Endodermal cell (in vitro differentiated cells): ENCODE measurements at regions not wholly inside any gene's neighbourhood (a gene's known extent, or its start where the extent isn't known, plus 50 kb on each side); places are given as distances from the start of the nearest gene placed in this dataset.

Source experiments
- DNase-seq: peaks from one replicate; pipeline ENCODE4 v3.0.0-alpha.2; 2017
- H3K27ac ChIP-seq: 2 replicates; pipeline ENCODE4 v1.5.1; 2013; ENCODE audit warnings: mild to moderate bottlenecking, low read depth, low read length, moderate library complexity
- H3K27me3 ChIP-seq: 2 replicates; pipeline ENCODE4 v1.6.1; 2013; ENCODE audit warnings: mild to moderate bottlenecking, low read length, moderate library complexity; ENCODE audit not compliant: insufficient read depth, control insufficient read depth, poor library complexity, severe bottlenecking
- H3K36me3 ChIP-seq: 2 replicates; pipeline ENCODE4 v1.7.0; 2013; ENCODE audit warnings: mild to moderate bottlenecking, low read length, moderate library complexity; ENCODE audit not compliant: control insufficient read depth, insufficient read depth
- H3K4me1 ChIP-seq: one replicate; pipeline ENCODE4 v1.7.0; 2013; ENCODE audit warnings: low read length; ENCODE audit not compliant: control insufficient read depth, insufficient read depth
- H3K4me3 ChIP-seq: 2 replicates; pipeline ENCODE4 v1.5.1; 2013; ENCODE audit warnings: mild to moderate bottlenecking, low read length, moderate library complexity
- H3K9ac ChIP-seq: 2 replicates; pipeline ENCODE4 v1.6.1; 2013; ENCODE audit warnings: mild to moderate bottlenecking, low read length, moderate library complexity; ENCODE audit not compliant: poor library complexity, severe bottlenecking; ENCODE audit errors: extremely low read depth
- H3K9me3 ChIP-seq: 2 replicates; pipeline ENCODE4 v1.6.1; 2013; ENCODE audit warnings: mild to moderate bottlenecking, low read length, moderate library complexity; ENCODE audit not compliant: control insufficient read depth
- H3K27ac Mint-ChIP-seq: 2 replicates; pipeline ENCODE4 v1.8.0; 2020; ENCODE audit warnings: mixed read lengths
- H3K27me3 Mint-ChIP-seq: 2 replicates; pipeline ENCODE4 v1.8.0; 2021; ENCODE audit warnings: mild to moderate bottlenecking, mixed read lengths; ENCODE audit not compliant: insufficient read depth
- H3K36me3 Mint-ChIP-seq: 2 replicates; pipeline ENCODE4 v1.8.0; 2020; ENCODE audit warnings: low read depth, mixed read lengths
- H3K4me1 Mint-ChIP-seq: 2 replicates; pipeline ENCODE4 v1.8.0; 2020; ENCODE audit warnings: mixed read lengths
- H3K4me3 Mint-ChIP-seq: 2 replicates; pipeline ENCODE4 v1.8.0; 2020; ENCODE audit warnings: mild to moderate bottlenecking, moderate library complexity, mixed read lengths
- H3K9me3 Mint-ChIP-seq: 2 replicates; pipeline ENCODE4 v1.8.0; 2020; ENCODE audit warnings: mild to moderate bottlenecking, mixed read lengths
- WGBS, 2 experiments: methylation state at CpG; one replicate each; pipeline versions ENCODE4 v1.1.5 to v1.1.7; 2013; ENCODE audit warnings: missing lambda C conversion rate in 2 of 2, mixed read lengths in 1 of 2; ENCODE audit not compliant: insufficient coverage in 1 of 2, insufficient read length in 1 of 2; 5-methylcytosine and 5-hydroxymethylcytosine counted together
- TF ChIP-seq, protein P1 (sequence below): fragments of 200-600 bp; sonication (generic); conservative IDR thresholded peaks from 2 replicates; pipeline ENCODE4 v1.5.0; 2021; ENCODE audit warnings: antibody characterized with exemption, mild to moderate bottlenecking

DNA sequence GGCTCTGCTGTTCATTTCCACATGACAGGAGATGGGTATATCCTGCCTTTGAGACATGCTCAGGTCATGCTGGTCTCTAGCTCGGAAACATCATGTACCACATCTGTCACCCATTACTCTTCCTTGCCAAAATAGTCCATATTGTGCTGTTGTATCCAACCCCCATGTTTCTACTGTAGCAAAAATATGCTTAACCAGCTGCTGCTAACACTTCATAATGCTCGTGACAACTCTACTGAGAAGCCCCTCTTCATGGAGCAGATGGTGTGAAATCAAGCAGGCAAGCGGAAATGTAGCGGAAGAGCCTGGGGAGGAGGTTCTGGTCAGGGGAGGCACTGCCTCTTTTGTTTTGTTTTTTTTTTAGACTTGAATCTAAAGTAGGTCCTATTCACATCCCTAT, 82.9 kb downstream of the NPY start:
- H3K36me3 Mint-ChIP-seq: no peaks in the 10 kb centered on the region
- H3K4me3 Mint-ChIP-seq: no peak overlapping the region
- WGBS, 2 experiments: 93 to 95% methylated on average over 2 to 4 of the region's 4 CpGs
- Histone ChIP-seq H3K9ac (no peak overlapping the region), H3K36me3 (no peaks in the 10 kb centered on the region), H3K4me3 (no peak overlapping the region), H3K4me1 (peaks cover 2% of the 10 kb centered on the region), H3K27ac (peak overlapping the region; percentile 25), H3K9me3 (no peaks in the 10 kb centered on the region), H3K27me3 (no peaks in the 10 kb centered on the region)
- H3K27ac Mint-ChIP-seq: no peak overlapping the region
- peaks cover 6% of the 10 kb centered on the region for H3K4me1 Mint-ChIP-seq
- TF ChIP-seq, protein P1, sequence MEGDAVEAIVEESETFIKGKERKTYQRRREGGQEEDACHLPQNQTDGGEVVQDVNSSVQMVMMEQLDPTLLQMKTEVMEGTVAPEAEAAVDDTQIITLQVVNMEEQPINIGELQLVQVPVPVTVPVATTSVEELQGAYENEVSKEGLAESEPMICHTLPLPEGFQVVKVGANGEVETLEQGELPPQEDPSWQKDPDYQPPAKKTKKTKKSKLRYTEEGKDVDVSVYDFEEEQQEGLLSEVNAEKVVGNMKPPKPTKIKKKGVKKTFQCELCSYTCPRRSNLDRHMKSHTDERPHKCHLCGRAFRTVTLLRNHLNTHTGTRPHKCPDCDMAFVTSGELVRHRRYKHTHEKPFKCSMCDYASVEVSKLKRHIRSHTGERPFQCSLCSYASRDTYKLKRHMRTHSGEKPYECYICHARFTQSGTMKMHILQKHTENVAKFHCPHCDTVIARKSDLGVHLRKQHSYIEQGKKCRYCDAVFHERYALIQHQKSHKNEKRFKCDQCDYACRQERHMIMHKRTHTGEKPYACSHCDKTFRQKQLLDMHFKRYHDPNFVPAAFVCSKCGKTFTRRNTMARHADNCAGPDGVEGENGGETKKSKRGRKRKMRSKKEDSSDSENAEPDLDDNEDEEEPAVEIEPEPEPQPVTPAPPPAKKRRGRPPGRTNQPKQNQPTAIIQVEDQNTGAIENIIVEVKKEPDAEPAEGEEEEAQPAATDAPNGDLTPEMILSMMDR: no peak
- DNase-seq: no peak
- no peaks in the 10 kb centered on the region for H3K9me3 Mint-ChIP-seq
- no peaks in the 10 kb centered on the region for H3K27me3 Mint-ChIP-seq

GRCh38 chr7:24368161-24368560, 84.2 kb downstream of the NPY start:
- DNase-seq: no peak
- Histone ChIP-seq H3K4me3 (no peak overlapping the region), H3K9me3 (no peaks in the 10 kb centered on the region), H3K4me1 (peaks cover 2% of the 10 kb centered on the region), H3K27ac (no peak overlapping the region), H3K36me3 (no peaks in the 10 kb centered on the region), H3K27me3 (no peaks in the 10 kb centered on the region), H3K9ac (no peak overlapping the region)
- 100% methylated on average over 1 to 2 of the region's 2 CpGs for WGBS, 2 experiments
- TF ChIP-seq, protein P1: no peak
- H3K4me3 Mint-ChIP-seq: no peak overlapping the region
- H3K4me1 Mint-ChIP-seq: peaks cover 11% of the 10 kb centered on the region
- no peak overlapping the region for H3K27ac Mint-ChIP-seq
- no peaks in the 10 kb centered on the region for H3K9me3 Mint-ChIP-seq
- no peaks in the 10 kb centered on the region for H3K27me3 Mint-ChIP-seq
- no peaks in the 10 kb centered on the region for H3K36me3 Mint-ChIP-seq

DNA sequence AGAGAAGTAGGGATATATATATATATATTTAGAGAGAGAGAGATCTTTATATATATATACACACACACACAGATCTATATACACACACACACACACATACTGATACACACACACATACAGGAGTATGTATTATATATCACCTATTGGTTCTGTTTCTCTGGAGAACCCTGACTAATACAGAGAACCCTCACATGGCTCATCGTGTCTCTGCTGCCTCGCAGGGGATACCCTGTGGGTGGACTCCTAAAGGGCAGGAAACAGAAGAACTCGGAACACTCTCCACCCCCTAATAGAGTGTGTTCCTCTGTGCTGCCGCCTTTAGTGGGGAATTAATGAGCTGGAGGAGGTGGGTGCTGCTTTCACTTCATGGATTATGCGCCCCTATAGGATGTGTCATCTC, 86.6 kb downstream of the NPY start:
- no peaks in the 10 kb centered on the region for H3K36me3 Mint-ChIP-seq
- WGBS, 2 experiments: 88% methylated on average over 4 of the region's 5 CpGs; no CpG with 5 or more reads in 1 of the 2 experiments

More for the DNA sequence above, 86.6 kb downstream of the NPY start:
- no peak overlapping the region for H3K9ac ChIP-seq
- H3K4me1 ChIP-seq: peaks cover 2% of the 10 kb centered on the region
- TF ChIP-seq, protein P1: no peak
- DNase-seq: no peak
- no peaks in the 10 kb centered on the region for H3K9me3 Mint-ChIP-seq
- no peak overlapping the region for H3K4me3 ChIP-seq
- H3K27me3 Mint-ChIP-seq: peaks cover 4% of the 10 kb centered on the region
- no peaks in the 10 kb centered on the region for H3K36me3 ChIP-seq
- H3K27me3 ChIP-seq: no peaks in the 10 kb centered on the region
- H3K9me3 ChIP-seq: no peaks in the 10 kb centered on the region
- H3K4me1 Mint-ChIP-seq: peaks cover 15% of the 10 kb centered on the region
- H3K27ac Mint-ChIP-seq: no peak overlapping the region
- no peak overlapping the region for H3K4me3 Mint-ChIP-seq
- no peak overlapping the region for H3K27ac ChIP-seq
